CD4-positive, alpha-beta T cell treated with Interleukin-10 for 1 hour (primary cell): ENCODE measurements at regions not wholly inside any gene's neighbourhood (a gene's known extent, or its start where the extent isn't known, plus 50 kb on each side); places are given as distances from the start of the nearest gene placed in this dataset.

Source experiments
- DNase-seq: peaks from one replicate; pipeline ENCODE4 v3.0.0-alpha.2; 2020

GRCh38 chr22:26897384-26897783, 240.0 kb downstream of the MIAT start:
- no peak for DNase-seq

- no peak for DNase-seq
These were observed 241.7 kb downstream of the MIAT start for GRCh38 chr22:26898946-26899605.

GRCh38 chr22:26900787-26901186, 243.4 kb downstream of the MIAT start:
- DNase-seq, result no peak

GRCh38 chr22:26901198-26901816, 243.9 kb downstream of the MIAT start:
- DNase-seq, result no peak

GRCh38 chr22:26902401-26903029, 245.1 kb downstream of the MIAT start:
- no peak for DNase-seq

- DNase-seq, result no peak
These were observed 245.9 kb downstream of the MIAT start for GRCh38 chr22:26903030-26903856.

GRCh38 chr22:26904483-26904882, 247.1 kb downstream of the MIAT start:
- DNase-seq, result no peak

GRCh38 chr22:26905076-26905475, 247.7 kb downstream of the MIAT start:
- no peak for DNase-seq

GRCh38 chr22:26905640-26906039, 248.3 kb downstream of the MIAT start:
- no peak for DNase-seq

- no peak for DNase-seq
These were observed 249.1 kb downstream of the MIAT start for GRCh38 chr22:26906464-26906863.

- no peak for DNase-seq
These were observed 250.0 kb downstream of the MIAT start for GRCh38 chr22:26907366-26907765.

- DNase-seq, result no peak
These were observed 253.5 kb downstream of the MIAT start for GRCh38 chr22:26910845-26911244.

- no peak for DNase-seq
These were observed 255.4 kb downstream of the MIAT start for GRCh38 chr22:26912655-26913345.

- DNase-seq, result no peak
These were observed 257.3 kb downstream of the MIAT start for GRCh38 chr22:26914519-26915185.

GRCh38 chr22:26916236-26916635, 258.8 kb downstream of the MIAT start:
- no peak for DNase-seq

- no peak for DNase-seq
These were observed 260.8 kb downstream of the MIAT start for GRCh38 chr22:26918226-26918625.

- DNase-seq, result no peak
These were observed 264.3 kb downstream of the MIAT start for GRCh38 chr22:26921726-26922125.

- no peak for DNase-seq
These were observed 265.4 kb downstream of the MIAT start for GRCh38 chr22:26922806-26923205.

GRCh38 chr22:26923531-26923930, 266.1 kb downstream of the MIAT start:
- DNase-seq, result no peak

- DNase-seq, result no peak
These were observed 270.4 kb downstream of the MIAT start for GRCh38 chr22:26927821-26928220.

- no peak for DNase-seq
These were observed 274.1 kb downstream of the MIAT start for GRCh38 chr22:26931471-26931870.

GRCh38 chr22:26933105-26933590, 275.8 kb downstream of the MIAT start:
- no peak for DNase-seq
